SHP77 treated with DMSO at 0.1 percent for 48 hours (cell line): ENCODE measurements at regions not wholly inside any gene's neighbourhood (a gene's known extent, or its start where the extent isn't known, plus 50 kb on each side); places are given as distances from the start of the nearest gene placed in this dataset.
"Not testable (repeated sequence)": the region's sequence is repeated elsewhere in the genome, so short reads cannot be mapped to it uniquely, and the experiment has no call there.

Experiments
- DNase-seq: peaks from one replicate; lab custom pipeline; 2025; lab: John Stamatoyannopoulos, UW

- peak; percentile 14 for DNase-seq
These were observed 1342.2 kb downstream of the PLA2G4A start for GRCh38 chr1:188170935-188171334.

GRCh38 chr1:188182063-188182462, 1353.3 kb downstream of the PLA2G4A start:
- DNase-seq = not testable (repeated sequence)

- DNase-seq = no peak
These were observed 1359.6 kb downstream of the PLA2G4A start for GRCh38 chr1:188188317-188188716.

GRCh38 chr1:188194916-188195315, 1366.2 kb downstream of the PLA2G4A start:
- no peak for DNase-seq

GRCh38 chr1:188218289-188218688, 1389.5 kb downstream of the PLA2G4A start:
- no peak for DNase-seq

- DNase-seq = no peak
These were observed 1391.3 kb downstream of the PLA2G4A start for GRCh38 chr1:188220051-188220450.

- DNase-seq = no peak
These were observed 1395.5 kb downstream of the PLA2G4A start for GRCh38 chr1:188224263-188224662.

- no peak for DNase-seq
These were observed 1397.2 kb downstream of the PLA2G4A start for GRCh38 chr1:188225975-188226374.

GRCh38 chr1:188228623-188229022, 1399.9 kb downstream of the PLA2G4A start:
- no peak for DNase-seq

- DNase-seq = no peak
These were observed 1409.0 kb downstream of the PLA2G4A start for GRCh38 chr1:188237573-188238348.

- no peak for DNase-seq
These were observed 1412.1 kb downstream of the PLA2G4A start for GRCh38 chr1:188240772-188241406.

- no peak for DNase-seq
These were observed 1412.9 kb downstream of the PLA2G4A start for GRCh38 chr1:188241629-188242028.

- no peak for DNase-seq
These were observed 1414.7 kb downstream of the PLA2G4A start for GRCh38 chr1:188243456-188243855.

GRCh38 chr1:188244681-188245080, 1415.9 kb downstream of the PLA2G4A start:
- DNase-seq = no peak

- no peak for DNase-seq
These were observed 1418.5 kb downstream of the PLA2G4A start for GRCh38 chr1:188247255-188247654.

GRCh38 chr1:188249811-188250210, 1421.1 kb downstream of the PLA2G4A start:
- no peak for DNase-seq

- DNase-seq = no peak
These were observed 1422.3 kb downstream of the PLA2G4A start for GRCh38 chr1:188251036-188251435.

GRCh38 chr1:188261849-188262248, 1433.1 kb downstream of the PLA2G4A start:
- no peak for DNase-seq

- no peak for DNase-seq
These were observed 1441.2 kb downstream of the PLA2G4A start for GRCh38 chr1:188269956-188270355.

- DNase-seq = no peak
These were observed 1441.7 kb downstream of the PLA2G4A start for GRCh38 chr1:188270497-188270896.

- no peak for DNase-seq
These were observed 1449.0 kb downstream of the PLA2G4A start for GRCh38 chr1:188277771-188278170.

GRCh38 chr1:188281921-188282320, 1453.2 kb downstream of the PLA2G4A start:
- no peak for DNase-seq

GRCh38 chr1:188295157-188295556, 1466.4 kb downstream of the PLA2G4A start:
- DNase-seq = no peak

- DNase-seq = no peak
These were observed 1474.0 kb downstream of the PLA2G4A start for GRCh38 chr1:188302746-188303145.
